ENCODE measurements at regions not wholly inside any gene's neighbourhood (a gene's known extent, or its start where the extent isn't known, plus 50 kb on each side); places are given as distances from the start of the nearest gene placed in this dataset.

- no peak overlapping the region for H3K4me3 Mint-ChIP-seq
- H3K4me1 Mint-ChIP-seq: no peaks in the 10 kb centered on the region
Observed at GRCh38 chr18:34280000-34280399, 55.3 kb upstream of the NOL4 start.

DNA sequence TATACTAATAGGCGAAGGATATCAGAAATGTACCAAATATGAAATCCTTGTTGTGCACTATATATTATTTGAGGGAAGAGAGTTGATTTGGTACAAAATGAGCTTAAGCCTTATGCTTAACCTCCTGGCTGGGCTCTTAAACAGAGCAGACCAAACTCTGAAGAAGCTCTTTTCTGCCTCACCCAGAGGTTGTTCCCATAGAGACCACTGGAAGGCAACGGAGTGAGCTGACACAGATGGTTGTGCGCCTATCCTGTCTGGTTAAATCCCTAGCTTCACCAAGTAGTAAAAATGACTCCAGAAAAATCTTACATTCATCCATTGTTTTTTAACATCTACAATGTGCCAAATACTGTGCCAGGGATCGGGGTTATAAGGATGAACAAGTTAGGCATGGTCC is 55.9 kb upstream of the NOL4 start:
- Mint-ChIP-seq H3K4me1 (no peaks in the 10 kb centered on the region), H3K36me3 (no peaks in the 10 kb centered on the region), H3K27ac (no peak overlapping the region), H3K9me3 (peaks cover 2% of the 10 kb centered on the region), H3K4me3 (no peak overlapping the region), H3K27me3 (no peaks in the 10 kb centered on the region)
- no peak for DNase-seq

More at GRCh38 chr18:34280000-34280399, 55.3 kb upstream of the NOL4 start:
- no peaks in the 10 kb centered on the region for H3K27me3 Mint-ChIP-seq
- no peaks in the 10 kb centered on the region for H3K36me3 Mint-ChIP-seq
- no peak overlapping the region for H3K27ac Mint-ChIP-seq
- H3K9me3 Mint-ChIP-seq: peaks cover 2% of the 10 kb centered on the region
- no peak for DNase-seq

- Mint-ChIP-seq H3K4me1 (no peaks in the 10 kb centered on the region), H3K27me3 (no peaks in the 10 kb centered on the region), H3K27ac (no peak overlapping the region), H3K4me3 (no peak overlapping the region), H3K36me3 (no peaks in the 10 kb centered on the region), H3K9me3 (peaks cover 2% of the 10 kb centered on the region)
- no peak for DNase-seq
Observed at GRCh38 chr18:34281290-34281689, 56.6 kb upstream of the NOL4 start.

DNA sequence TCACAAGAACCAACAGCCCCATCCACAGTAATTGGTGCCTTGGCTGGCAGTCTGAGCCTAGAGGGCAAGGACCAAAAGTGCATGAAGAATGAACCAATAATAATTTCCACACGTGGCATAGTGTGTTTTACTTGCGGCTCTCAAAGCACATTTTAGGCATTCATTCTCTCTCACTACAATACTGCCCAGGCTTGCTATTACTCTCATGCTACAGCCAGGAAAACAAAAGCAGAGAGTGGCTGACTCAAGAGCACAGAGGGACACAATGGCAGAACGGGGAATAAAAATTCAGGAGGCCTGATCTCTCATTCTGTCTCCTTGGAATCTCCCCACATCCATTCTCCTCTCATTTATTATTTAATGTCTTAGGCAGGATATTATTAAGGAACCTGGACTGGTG is 57.0 kb upstream of the NOL4 start:
- DNase-seq: no peak
- peaks cover 2% of the 10 kb centered on the region for H3K9me3 Mint-ChIP-seq
- H3K27me3 Mint-ChIP-seq: no peaks in the 10 kb centered on the region
- H3K36me3 Mint-ChIP-seq: no peaks in the 10 kb centered on the region
- H3K4me3 Mint-ChIP-seq: no peak overlapping the region
- no peaks in the 10 kb centered on the region for H3K4me1 Mint-ChIP-seq
- no peak overlapping the region for H3K27ac Mint-ChIP-seq

DNA sequence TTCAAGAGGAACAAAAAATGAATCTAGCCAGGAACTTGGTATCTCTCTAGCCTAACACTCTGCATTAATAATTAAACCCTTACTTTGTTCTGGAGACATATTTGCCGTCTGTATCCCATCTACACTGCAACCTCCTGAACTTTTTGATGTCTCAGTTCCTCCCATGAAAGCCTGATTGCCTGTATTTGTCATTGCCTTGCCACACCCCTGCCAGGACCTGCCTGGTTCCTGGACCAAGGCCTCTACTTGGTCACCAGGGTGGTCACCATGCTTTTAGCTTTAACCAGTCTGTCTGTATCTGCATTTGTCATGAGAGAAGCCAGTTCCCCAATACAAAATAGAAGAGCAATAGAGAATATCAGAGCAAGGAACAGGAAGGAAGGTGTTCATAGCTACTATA is 58.8 kb upstream of the NOL4 start:
- no peak for DNase-seq
- no peaks in the 10 kb centered on the region for H3K4me1 Mint-ChIP-seq
- H3K36me3 Mint-ChIP-seq: no peaks in the 10 kb centered on the region
- H3K9me3 Mint-ChIP-seq: peaks cover 9% of the 10 kb centered on the region
- H3K27me3 Mint-ChIP-seq: no peaks in the 10 kb centered on the region
- H3K27ac Mint-ChIP-seq: no peak overlapping the region
- no peak overlapping the region for H3K4me3 Mint-ChIP-seq

DNA sequence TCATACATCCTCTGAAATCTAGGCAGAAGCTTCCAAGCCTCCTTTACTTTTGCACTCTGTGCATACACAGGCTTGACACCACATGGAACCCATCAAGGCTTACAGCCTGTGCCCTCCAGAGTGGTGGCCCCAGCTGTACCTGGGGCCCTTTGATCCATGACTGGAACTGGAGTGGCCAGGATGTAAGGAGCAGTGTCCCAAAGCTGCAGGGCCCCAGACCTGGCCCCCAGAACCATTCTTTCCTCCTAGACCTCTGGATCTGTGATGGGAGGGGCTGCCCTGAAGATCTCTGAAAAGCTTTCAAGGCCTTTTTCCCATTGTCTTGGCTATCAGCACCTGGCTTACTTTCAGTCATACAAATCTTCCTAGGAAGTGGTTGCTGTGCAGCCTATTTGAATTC is 63.1 kb upstream of the NOL4 start:
- Mint-ChIP-seq H3K36me3 (no peaks in the 10 kb centered on the region), H3K4me3 (no peak overlapping the region), H3K27ac (no peak overlapping the region), H3K4me1 (no peaks in the 10 kb centered on the region), H3K27me3 (no peaks in the 10 kb centered on the region), H3K9me3 (peaks cover 12% of the 10 kb centered on the region)
- DNase-seq: no peak

DNA sequence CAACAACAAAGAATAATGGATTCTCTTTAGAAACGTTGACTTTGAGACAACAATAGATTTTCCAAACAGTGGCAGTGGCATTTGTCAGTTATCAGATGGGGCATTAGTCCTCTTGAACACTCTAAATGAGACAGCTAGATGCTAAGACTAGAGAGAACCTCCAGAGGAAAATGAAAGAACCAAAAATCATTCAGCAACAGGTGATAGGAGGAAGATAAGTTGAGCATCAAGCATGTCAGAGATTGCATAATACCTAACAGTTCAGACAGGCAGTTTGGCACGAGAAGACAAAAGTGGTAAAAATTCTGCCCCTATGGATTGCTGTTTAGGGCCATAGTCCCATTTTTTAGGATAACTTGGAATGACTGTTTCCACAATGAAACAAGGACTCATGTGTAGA is 67.9 kb upstream of the NOL4 start:
- Mint-ChIP-seq H3K27me3 (no peaks in the 10 kb centered on the region), H3K27ac (no peak overlapping the region), H3K36me3 (no peaks in the 10 kb centered on the region), H3K4me1 (no peaks in the 10 kb centered on the region), H3K9me3 (peaks cover 9% of the 10 kb centered on the region), H3K4me3 (no peak overlapping the region)
- DNase-seq: no peak

DNA sequence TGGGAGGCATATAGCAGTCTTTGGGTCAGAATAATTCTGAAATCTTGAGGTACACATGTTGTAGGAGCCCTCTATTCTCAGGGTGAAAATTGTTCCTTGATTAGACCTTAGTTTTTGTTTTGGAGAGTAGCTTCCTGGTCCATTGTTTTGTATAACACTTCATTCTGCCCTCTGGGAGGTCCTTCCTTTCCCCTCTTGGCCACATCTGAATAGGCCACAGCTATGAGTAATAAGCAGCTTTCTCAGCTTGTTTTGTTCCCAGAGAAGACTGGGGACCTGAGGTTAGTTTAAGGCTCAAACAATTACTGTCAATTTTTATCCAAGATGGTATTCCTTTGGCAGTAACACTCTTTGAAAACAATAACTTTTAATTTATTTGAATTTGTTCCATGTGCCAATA is 72.6 kb upstream of the NOL4 start:
- no peaks in the 10 kb centered on the region for H3K4me1 Mint-ChIP-seq
- no peak for DNase-seq
- no peak overlapping the region for H3K4me3 Mint-ChIP-seq
- H3K36me3 Mint-ChIP-seq: no peaks in the 10 kb centered on the region
- H3K27me3 Mint-ChIP-seq: no peaks in the 10 kb centered on the region
- no peak overlapping the region for H3K27ac Mint-ChIP-seq
- H3K9me3 Mint-ChIP-seq: peaks cover 1% of the 10 kb centered on the region

DNA sequence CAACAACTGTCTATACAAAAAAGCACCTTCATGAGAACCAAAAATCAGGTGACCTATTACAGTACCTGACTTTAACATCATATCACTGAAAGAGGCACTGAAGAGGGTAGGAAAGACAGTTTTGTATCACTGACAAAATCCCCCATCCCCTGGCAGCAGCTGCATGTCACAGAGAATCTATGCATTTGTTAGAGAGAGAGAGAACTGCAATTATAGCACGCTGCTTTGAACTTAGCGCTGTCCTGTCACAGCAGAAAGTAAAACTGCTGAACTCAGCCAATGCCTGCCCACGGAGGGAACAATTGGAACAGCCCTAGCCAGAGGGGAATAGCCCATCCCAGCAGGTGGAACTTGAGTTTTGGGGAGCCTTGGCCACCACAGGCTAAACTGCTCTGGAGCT is 75.1 kb upstream of the NOL4 start:
- no peak for DNase-seq
- Mint-ChIP-seq H3K9me3 (peaks cover 4% of the 10 kb centered on the region), H3K27ac (no peak overlapping the region), H3K4me1 (no peaks in the 10 kb centered on the region), H3K36me3 (no peaks in the 10 kb centered on the region), H3K27me3 (no peaks in the 10 kb centered on the region), H3K4me3 (no peak overlapping the region)

GRCh38 chr18:34311468-34311867 is 86.8 kb upstream of the NOL4 start:
- no peak overlapping the region for H3K4me3 Mint-ChIP-seq
- no peak for DNase-seq
- no peak overlapping the region for H3K27ac Mint-ChIP-seq
- no peaks in the 10 kb centered on the region for H3K4me1 Mint-ChIP-seq
- H3K9me3 Mint-ChIP-seq: peaks cover 6% of the 10 kb centered on the region
- no peaks in the 10 kb centered on the region for H3K36me3 Mint-ChIP-seq
- H3K27me3 Mint-ChIP-seq: no peaks in the 10 kb centered on the region

DNA sequence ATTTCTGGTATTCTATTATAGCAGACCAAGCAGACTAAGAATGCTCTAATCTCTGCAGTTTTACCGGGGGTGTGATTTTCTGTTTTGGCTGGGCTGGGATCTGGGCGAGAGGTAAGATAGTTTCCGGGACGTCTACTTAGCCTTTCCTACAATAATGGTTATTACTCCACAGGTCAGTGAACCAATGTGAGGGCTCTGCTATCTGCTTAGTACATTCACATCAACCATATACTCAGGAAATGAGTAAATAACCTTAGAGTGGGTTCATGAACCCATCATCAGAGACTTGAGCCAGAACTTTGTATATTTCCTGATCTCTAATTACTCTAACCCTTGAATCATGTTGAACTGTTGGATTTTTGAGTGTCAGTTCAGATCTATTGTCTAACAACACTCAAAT is 90.1 kb upstream of the NOL4 start:
- Mint-ChIP-seq H3K9me3 (no peaks in the 10 kb centered on the region), H3K27me3 (peaks cover 3% of the 10 kb centered on the region), H3K4me1 (no peaks in the 10 kb centered on the region), H3K36me3 (no peaks in the 10 kb centered on the region), H3K27ac (no peak overlapping the region), H3K4me3 (no peak overlapping the region)
- DNase-seq: no peak

DNA sequence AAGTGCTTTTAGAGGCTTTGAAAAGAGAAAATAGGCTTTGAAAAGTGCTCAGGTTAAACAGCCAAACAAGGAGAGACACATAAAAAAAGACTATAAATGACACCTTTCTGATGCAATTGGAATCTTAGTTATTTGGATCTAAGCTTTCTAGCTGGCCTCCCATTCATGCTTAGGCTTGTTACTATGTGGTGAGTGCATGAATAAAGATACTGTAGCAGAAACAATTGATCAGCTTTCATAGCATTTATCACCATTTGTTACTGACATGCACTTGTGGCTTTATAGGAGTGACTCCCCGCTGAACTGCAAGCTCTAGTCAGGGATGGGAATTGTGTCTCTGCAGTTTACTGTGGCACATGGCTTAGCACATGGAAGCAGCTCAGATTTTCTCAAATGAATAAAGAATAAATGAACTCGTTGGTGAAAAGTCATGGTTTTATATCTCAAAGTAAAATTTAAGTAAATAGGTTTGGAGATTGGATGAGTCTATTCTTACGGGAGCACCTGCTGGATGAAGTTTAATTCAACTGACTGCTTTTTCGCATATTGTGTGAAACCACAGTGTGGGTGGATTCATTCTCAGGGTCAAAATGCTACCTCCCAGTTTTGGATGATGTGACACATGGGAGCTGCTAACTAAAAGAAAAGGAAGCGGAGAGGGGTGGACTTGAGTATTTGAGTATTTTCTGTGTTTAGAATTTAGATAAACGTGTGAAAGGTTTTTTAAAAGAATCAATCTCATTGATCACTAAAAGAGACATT is 91.1 kb upstream of the NOL4 start:
- Mint-ChIP-seq H3K36me3 (no peaks in the 10 kb centered on the region), H3K27me3 (peaks cover 3% of the 10 kb centered on the region), H3K4me1 (no peaks in the 10 kb centered on the region), H3K4me3 (no peak overlapping the region), H3K9me3 (no peaks in the 10 kb centered on the region), H3K27ac (no peak overlapping the region)
- DNase-seq: no peak

DNA sequence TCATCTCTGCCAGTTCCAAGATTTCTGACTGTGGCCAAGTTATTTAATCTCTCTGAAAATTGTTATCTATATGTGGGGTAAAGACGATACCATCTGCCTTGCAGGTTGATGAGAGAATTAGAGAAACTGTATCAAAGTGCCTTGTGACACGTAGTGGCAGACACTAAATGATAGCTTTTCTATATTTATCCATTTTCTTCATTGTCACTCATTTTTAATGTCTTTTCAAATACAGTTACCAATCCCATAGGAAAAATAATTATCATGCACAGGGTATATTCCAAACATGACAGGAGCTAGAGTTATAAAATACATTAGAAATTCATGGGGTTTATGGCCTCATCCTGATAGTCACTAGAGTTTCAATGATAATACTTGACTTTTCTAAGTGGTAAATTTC is 95.6 kb upstream of the NOL4 start:
- Mint-ChIP-seq H3K4me3 (no peak overlapping the region), H3K36me3 (no peaks in the 10 kb centered on the region), H3K4me1 (no peaks in the 10 kb centered on the region), H3K27me3 (peaks cover 3% of the 10 kb centered on the region), H3K9me3 (no peaks in the 10 kb centered on the region), H3K27ac (no peak overlapping the region)
- no peak for DNase-seq

DNA sequence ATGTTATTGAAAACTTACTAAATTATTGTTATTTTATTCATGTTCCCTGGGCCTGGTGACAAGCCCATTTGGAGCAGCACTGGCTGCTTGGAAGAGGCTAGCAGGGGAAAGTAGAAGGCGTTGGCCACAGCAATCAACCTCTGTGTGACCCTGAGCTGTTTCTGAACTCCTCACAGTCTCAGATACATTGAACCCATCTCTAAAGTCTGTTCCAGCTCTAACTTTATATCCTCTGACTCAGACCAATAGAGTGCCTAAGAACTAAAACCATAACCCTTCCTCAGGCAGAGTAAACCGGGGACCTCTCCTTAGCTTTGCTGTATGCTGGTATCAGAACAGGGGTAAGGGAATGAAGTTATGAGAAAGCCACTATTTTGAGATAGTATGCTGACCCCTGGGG is 96.4 kb upstream of the NOL4 start:
- Mint-ChIP-seq H3K27me3 (peaks cover 3% of the 10 kb centered on the region), H3K4me1 (no peaks in the 10 kb centered on the region), H3K4me3 (no peak overlapping the region), H3K27ac (no peak overlapping the region), H3K9me3 (peaks cover 6% of the 10 kb centered on the region), H3K36me3 (no peaks in the 10 kb centered on the region)
- DNase-seq: no peak

GRCh38 chr18:34322365-34323289 is 97.9 kb upstream of the NOL4 start:
- Mint-ChIP-seq H3K27me3 (no peaks in the 10 kb centered on the region), H3K4me1 (no peaks in the 10 kb centered on the region), H3K4me3 (no peak overlapping the region), H3K9me3 (peaks cover 10% of the 10 kb centered on the region), H3K27ac (no peak overlapping the region), H3K36me3 (no peaks in the 10 kb centered on the region)
- no peak for DNase-seq

DNA sequence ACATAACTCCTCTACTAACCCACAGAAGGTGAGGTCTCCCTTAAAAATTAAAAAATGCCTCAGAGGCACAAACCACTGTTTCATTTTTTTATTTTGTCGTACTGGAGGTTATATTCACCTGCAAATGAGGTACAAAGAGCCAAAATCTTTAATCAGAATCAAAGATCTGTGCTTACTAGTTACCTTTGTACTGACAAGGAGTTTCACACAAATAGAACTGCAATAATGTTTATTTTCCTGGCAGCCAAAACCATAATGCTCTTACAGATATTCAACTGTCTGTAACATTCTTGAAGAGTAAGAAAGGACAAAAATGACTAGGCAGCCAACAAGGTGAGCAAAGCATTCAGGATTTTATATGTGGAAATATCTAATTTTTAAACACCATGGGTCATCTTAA is 105.1 kb upstream of the NOL4 start:
- no peak overlapping the region for H3K4me3 Mint-ChIP-seq
- H3K27ac Mint-ChIP-seq: no peak overlapping the region
- no peaks in the 10 kb centered on the region for H3K36me3 Mint-ChIP-seq
- peaks cover 17% of the 10 kb centered on the region for H3K9me3 Mint-ChIP-seq
- no peaks in the 10 kb centered on the region for H3K27me3 Mint-ChIP-seq
- H3K4me1 Mint-ChIP-seq: no peaks in the 10 kb centered on the region
- DNase-seq: no peak

All from activated naive CD8-positive, alpha-beta T cell treated with anti-CD3 and anti-CD28 coated beads for 36 hours (primary cell).